22Rv1 (cell line): ENCODE measurements at regions not wholly inside any gene's neighbourhood (a gene's known extent, or its start where the extent isn't known, plus 50 kb on each side); places are given as distances from the start of the nearest gene placed in this dataset.

Experiments
- H3K27ac ChIP-seq: fragments of 450-650 bp; 2 replicates; pipeline ENCODE4 v1.5.1; 2017
- ZFX ChIP-seq: fragments of 450-650 bp; IDR thresholded peaks from 2 replicates; pipeline ENCODE4 v1.6.1; 2017; ENCODE audit warnings: antibody characterized with exemption, borderline replicate concordance
- TF ChIP-seq, protein P1 (sequence below): fragments of 450-650 bp; IDR thresholded peaks from 2 replicates; pipeline ENCODE4 v1.5.1; 2017; ENCODE audit warnings: mild to moderate bottlenecking

DNA sequence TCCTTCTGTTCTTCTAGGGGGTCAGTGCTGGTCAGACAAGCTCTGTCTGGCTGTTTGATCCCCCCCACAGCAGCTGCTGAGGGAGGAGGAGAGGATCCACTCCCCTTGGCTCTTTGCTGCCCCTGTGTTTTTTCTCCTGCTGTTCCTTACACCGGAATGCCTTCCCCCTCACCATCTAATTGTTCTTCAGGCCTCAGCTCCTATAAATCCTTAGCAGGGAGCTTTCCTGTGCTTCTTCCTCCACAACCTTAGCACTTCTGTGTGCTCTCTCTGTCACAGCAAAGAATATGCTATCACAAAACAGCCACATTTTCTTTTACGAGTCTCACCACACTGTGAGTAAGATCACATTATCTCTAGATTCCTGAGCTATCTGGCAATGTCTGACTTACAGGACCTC lies 196.6 kb downstream of the OTOR start:
- no peak overlapping the region for H3K27ac ChIP-seq
- TF ChIP-seq ZFX: no peak
- TF ChIP-seq, protein P1, sequence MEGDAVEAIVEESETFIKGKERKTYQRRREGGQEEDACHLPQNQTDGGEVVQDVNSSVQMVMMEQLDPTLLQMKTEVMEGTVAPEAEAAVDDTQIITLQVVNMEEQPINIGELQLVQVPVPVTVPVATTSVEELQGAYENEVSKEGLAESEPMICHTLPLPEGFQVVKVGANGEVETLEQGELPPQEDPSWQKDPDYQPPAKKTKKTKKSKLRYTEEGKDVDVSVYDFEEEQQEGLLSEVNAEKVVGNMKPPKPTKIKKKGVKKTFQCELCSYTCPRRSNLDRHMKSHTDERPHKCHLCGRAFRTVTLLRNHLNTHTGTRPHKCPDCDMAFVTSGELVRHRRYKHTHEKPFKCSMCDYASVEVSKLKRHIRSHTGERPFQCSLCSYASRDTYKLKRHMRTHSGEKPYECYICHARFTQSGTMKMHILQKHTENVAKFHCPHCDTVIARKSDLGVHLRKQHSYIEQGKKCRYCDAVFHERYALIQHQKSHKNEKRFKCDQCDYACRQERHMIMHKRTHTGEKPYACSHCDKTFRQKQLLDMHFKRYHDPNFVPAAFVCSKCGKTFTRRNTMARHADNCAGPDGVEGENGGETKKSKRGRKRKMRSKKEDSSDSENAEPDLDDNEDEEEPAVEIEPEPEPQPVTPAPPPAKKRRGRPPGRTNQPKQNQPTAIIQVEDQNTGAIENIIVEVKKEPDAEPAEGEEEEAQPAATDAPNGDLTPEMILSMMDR: no peak

DNA sequence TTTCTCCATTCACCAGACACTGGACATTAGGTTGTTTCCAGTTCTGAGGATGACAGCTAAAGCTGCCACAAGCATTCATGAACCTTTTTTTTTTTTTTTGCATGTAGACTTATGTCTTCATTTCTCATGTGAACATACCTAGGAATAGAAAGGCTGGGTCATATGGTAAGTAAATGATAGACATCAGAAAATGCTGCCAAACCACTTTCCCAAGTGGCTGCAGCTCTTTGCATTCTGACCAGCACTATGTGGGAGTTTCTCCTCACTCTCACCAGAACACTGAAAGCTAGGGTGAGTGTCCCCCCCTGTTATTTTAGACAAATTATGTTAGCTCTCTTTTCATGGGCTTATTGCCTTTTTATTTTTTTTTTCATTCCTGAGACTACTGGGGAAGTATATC lies 197.5 kb downstream of the OTOR start:
- TF ChIP-seq ZFX: no peak
- TF ChIP-seq, protein P1: no peak
- no peak overlapping the region for H3K27ac ChIP-seq

DNA sequence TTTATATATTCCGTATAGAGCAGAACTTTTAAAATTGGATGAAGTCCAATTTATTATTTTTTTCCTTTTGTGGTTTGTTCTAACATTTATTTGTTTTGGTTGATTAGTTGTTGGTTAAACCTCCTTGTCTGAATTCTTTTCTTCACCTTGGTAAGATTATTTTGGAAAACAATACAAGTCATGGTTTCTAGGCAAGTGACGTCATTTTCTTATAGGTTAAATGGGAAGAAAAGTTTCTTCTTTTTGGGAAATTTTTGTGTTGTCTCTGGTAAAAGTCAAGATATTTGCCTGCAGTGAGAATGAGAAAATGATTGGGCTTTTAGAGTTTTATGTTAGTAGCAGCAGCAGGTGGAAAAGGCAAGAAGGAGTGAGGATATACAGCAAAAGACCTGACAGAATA lies 197.9 kb downstream of the OTOR start:
- no peak for TF ChIP-seq ZFX
- TF ChIP-seq, protein P1: no peak
- H3K27ac ChIP-seq: no peak overlapping the region

DNA sequence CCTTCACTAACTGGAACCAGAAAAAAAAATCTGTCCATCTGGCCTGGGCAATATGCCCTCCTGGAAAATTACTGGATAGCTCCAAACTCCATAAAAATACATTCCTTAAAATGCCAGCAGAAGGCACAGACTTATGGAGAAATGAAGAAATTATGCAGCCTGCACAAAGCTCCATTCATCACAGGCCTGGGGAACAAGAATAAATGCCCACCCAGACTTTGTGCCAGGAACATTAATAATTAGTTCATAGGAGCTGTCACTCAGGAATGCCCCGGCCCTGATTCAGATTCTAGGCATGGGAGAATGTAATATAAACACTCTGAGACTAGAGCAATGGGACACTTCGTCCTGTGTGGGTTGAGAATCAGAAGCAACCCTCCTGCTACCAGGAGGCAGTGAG lies 199.3 kb downstream of the OTOR start:
- TF ChIP-seq, protein P1: no peak
- no peak for TF ChIP-seq ZFX
- H3K27ac ChIP-seq: no peak overlapping the region

DNA sequence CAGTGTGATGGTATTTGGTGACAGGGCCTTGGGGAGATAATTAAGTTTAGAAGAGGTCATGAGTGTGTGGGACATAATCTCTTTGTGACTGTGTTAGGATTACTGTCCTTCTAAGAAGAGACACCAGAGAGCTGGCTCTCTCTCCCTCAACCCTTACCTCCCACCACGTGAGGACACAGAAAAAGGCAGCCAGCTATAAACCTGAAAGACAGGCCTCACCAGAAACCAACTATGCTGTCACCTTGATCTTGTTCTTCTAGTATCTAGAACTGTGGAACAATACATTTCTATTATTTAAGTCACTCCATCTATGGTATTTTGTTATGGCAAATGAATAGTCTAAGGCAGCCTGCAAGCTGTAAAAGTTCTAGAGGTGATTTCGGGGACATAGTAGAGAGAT lies 203.7 kb downstream of the OTOR start:
- H3K27ac ChIP-seq: no peak overlapping the region
- TF ChIP-seq, protein P1: no peak
- no peak for TF ChIP-seq ZFX

DNA sequence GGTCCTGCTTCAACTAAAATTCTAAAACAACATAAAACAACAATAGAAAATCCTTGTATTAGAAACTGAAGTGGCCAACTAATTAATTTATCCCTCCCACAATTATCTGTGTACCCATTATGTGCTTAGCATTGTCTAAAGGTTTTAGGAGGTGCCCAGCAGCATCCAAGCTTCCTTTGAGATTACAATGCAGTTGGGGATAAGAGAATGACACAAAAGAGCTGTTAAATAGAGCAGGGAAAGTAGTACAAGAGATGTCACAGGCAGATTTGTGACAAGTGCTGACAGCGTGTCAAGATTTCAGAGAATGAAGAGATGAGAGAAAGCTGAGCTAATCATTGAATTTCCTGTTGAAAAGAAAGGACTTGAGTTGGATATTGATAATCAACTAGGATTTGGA lies 204.8 kb downstream of the OTOR start:
- TF ChIP-seq, protein P1: no peak
- no peak for TF ChIP-seq ZFX
- H3K27ac ChIP-seq: no peak overlapping the region

DNA sequence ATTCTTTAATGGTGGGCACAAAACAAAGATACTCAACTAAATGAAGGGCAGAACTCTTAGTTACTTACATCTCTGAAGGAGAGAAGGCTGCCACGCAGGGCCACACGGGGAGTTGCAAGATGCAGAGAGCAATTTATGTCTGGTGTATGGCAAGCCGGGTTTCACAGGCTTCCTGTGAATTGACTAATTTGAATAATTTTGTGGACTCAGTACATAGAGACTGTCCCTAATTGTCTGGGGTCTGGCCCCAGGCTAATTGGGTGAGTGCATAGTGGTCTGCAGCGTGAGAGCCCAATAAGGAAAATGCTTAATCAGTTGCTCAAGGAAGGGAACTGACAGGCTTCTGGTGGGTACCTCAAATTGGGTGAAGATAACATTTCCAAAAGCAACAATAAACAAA lies 205.7 kb downstream of the OTOR start:
- H3K27ac ChIP-seq: no peak overlapping the region
- TF ChIP-seq, protein P1: no peak
- no peak for TF ChIP-seq ZFX
